Glutamatergic neuron (in vitro differentiated cells): ENCODE measurements at regions not wholly inside any gene's neighbourhood (a gene's known extent, or its start where the extent isn't known, plus 50 kb on each side); places are given as distances from the start of the nearest gene placed in this dataset.

Experiments used
- DNase-seq: peaks from one replicate; pipeline ENCODE4 v3.0.0; 2022
- H3K27ac Mint-ChIP-seq: one replicate; pipeline ENCODE4 v1.8.0; 2020; ENCODE audit warnings: mild to moderate bottlenecking, mixed read lengths, inconsistent platforms; ENCODE audit not compliant: unreplicated experiment
- H3K27me3 Mint-ChIP-seq: one replicate; pipeline ENCODE4 v1.8.0; 2020; ENCODE audit warnings: mild to moderate bottlenecking, moderate library complexity, mixed read lengths, inconsistent platforms; ENCODE audit not compliant: unreplicated experiment
- H3K36me3 Mint-ChIP-seq: one replicate; pipeline ENCODE4 v1.8.0; 2020; ENCODE audit warnings: mild to moderate bottlenecking, mixed read lengths, inconsistent platforms; ENCODE audit not compliant: unreplicated experiment
- H3K4me1 Mint-ChIP-seq: one replicate; pipeline ENCODE4 v1.8.0; 2020; ENCODE audit warnings: mild to moderate bottlenecking, low read depth, mixed read lengths, inconsistent platforms; ENCODE audit not compliant: unreplicated experiment
- H3K4me3 Mint-ChIP-seq: one replicate; pipeline ENCODE4 v1.8.0; 2020; ENCODE audit warnings: mild to moderate bottlenecking, mixed read lengths, inconsistent platforms; ENCODE audit not compliant: unreplicated experiment
- H3K9me3 Mint-ChIP-seq: one replicate; pipeline ENCODE4 v1.8.0; 2020; ENCODE audit warnings: mild to moderate bottlenecking, moderate library complexity, mixed read lengths, inconsistent platforms; ENCODE audit not compliant: unreplicated experiment
- CTCF ChIP-seq: fragments of 200-600 bp; sonication (generic); IDR thresholded peaks from one replicate; pipeline ENCODE4 v1.5.0; 2021; ENCODE audit not compliant: partially characterized antibody, unreplicated experiment

- Mint-ChIP-seq H3K27me3 (peaks cover 7% of the 10 kb centered on the region), H3K9me3 (peaks cover 27% of the 10 kb centered on the region), H3K36me3 (peaks cover 26% of the 10 kb centered on the region), H3K4me3 (no peak overlapping the region), H3K27ac (no peak overlapping the region), H3K4me1 (no peaks in the 10 kb centered on the region)
- TF ChIP-seq CTCF, result no peak
- DNase-seq, result no peak
Measured at GRCh38 chr22:49380095-49380827, 447.4 kb downstream of the BRD1 start.

- Mint-ChIP-seq H3K36me3 (peaks cover 30% of the 10 kb centered on the region), H3K27me3 (peaks cover 7% of the 10 kb centered on the region), H3K9me3 (peaks cover 28% of the 10 kb centered on the region), H3K27ac (no peak overlapping the region), H3K4me1 (no peaks in the 10 kb centered on the region), H3K4me3 (no peak overlapping the region)
- TF ChIP-seq CTCF, result no peak
- no peak for DNase-seq
Measured at GRCh38 chr22:49377306-49377705, 450.4 kb downstream of the BRD1 start.

- no peak for TF ChIP-seq CTCF
- Mint-ChIP-seq H3K9me3 (peaks cover 22% of the 10 kb centered on the region), H3K4me3 (no peak overlapping the region), H3K27ac (no peak overlapping the region), H3K36me3 (peaks cover 19% of the 10 kb centered on the region), H3K4me1 (no peaks in the 10 kb centered on the region), H3K27me3 (peaks cover 7% of the 10 kb centered on the region)
- no peak for DNase-seq
Measured at GRCh38 chr22:49373801-49374226, 453.9 kb downstream of the BRD1 start.

- Mint-ChIP-seq H3K9me3 (peaks cover 22% of the 10 kb centered on the region), H3K4me3 (no peak overlapping the region), H3K36me3 (peaks cover 15% of the 10 kb centered on the region), H3K4me1 (no peaks in the 10 kb centered on the region), H3K27ac (no peak overlapping the region), H3K27me3 (peaks cover 6% of the 10 kb centered on the region)
- DNase-seq, result no peak
- no peak for TF ChIP-seq CTCF
Measured at GRCh38 chr22:49373289-49373666, 454.4 kb downstream of the BRD1 start.

- peaks cover 9% of the 10 kb centered on the region for H3K27me3 Mint-ChIP-seq
- H3K27ac Mint-ChIP-seq, result no peak overlapping the region
- H3K36me3 Mint-ChIP-seq, result peaks cover 9% of the 10 kb centered on the region
- no peak for DNase-seq
- H3K4me3 Mint-ChIP-seq, result no peak overlapping the region
- H3K9me3 Mint-ChIP-seq, result peaks cover 22% of the 10 kb centered on the region
- TF ChIP-seq CTCF, result no peak
- H3K4me1 Mint-ChIP-seq, result no peaks in the 10 kb centered on the region
Measured at GRCh38 chr22:49372530-49373288, 455.0 kb downstream of the BRD1 start.
